Stomach smooth muscle (tissue), 2 donors: ENCODE measurements at regions not wholly inside any gene's neighbourhood (a gene's known extent, or its start where the extent isn't known, plus 50 kb on each side); places are given as distances from the start of the nearest gene placed in this dataset.

Source experiments
- H3K27ac ChIP-seq: one replicate; pipeline ENCODE4 v1.7.0; 2013; ENCODE audit warnings: mild to moderate bottlenecking, low read length, inconsistent platforms
- H3K27me3 ChIP-seq, 2 donors: one replicate each; pipeline ENCODE4 v1.7.0; 2013; ENCODE audit warnings: low read length in 2 of 2; ENCODE audit not compliant: insufficient read depth in 2 of 2, control insufficient read depth in 1 of 2
- H3K36me3 ChIP-seq, 2 donors: one replicate each; pipeline ENCODE4 v1.7.0; 2013; ENCODE audit warnings: low read length in 2 of 2; ENCODE audit not compliant: control insufficient read depth in 2 of 2, insufficient read depth in 2 of 2
- H3K4me1 ChIP-seq: one replicate; pipeline ENCODE4 v1.7.0; 2013; ENCODE audit warnings: low read length; ENCODE audit not compliant: control insufficient read depth, insufficient read depth
- H3K4me3 ChIP-seq, 2 donors: one replicate each; pipeline ENCODE4 v1.7.0; 2013; ENCODE audit warnings: low read length in 2 of 2
- H3K9ac ChIP-seq, 2 donors: one replicate each; pipeline ENCODE4 v1.7.0; 2013; ENCODE audit warnings: low read length in 2 of 2, mild to moderate bottlenecking in 1 of 2
- H3K9me3 ChIP-seq, 2 donors: one replicate each; pipeline ENCODE4 v1.7.0; 2013; ENCODE audit warnings: low read length in 2 of 2; ENCODE audit not compliant: control insufficient read depth in 2 of 2
- donor health status: healthy.
- donor health status: Pancreatic carcinoma.

GRCh38 chr16:72481419-72481818 is 309.5 kb upstream of the PMFBP1 start:
- Histone ChIP-seq H3K9ac (no peak overlapping the region), H3K9me3 (no peaks in the 10 kb centered on the region), H3K27ac (no peak overlapping the region), H3K36me3 (no peaks in the 10 kb centered on the region), H3K27me3 (no peaks in the 10 kb centered on the region), H3K4me3 (no peak overlapping the region), H3K4me1 (no peaks in the 10 kb centered on the region)

GRCh38 chr16:72480911-72481310 is 309.0 kb upstream of the PMFBP1 start:
- no peak overlapping the region for H3K27ac ChIP-seq
- no peaks in the 10 kb centered on the region for H3K36me3 ChIP-seq
- H3K27me3 ChIP-seq = no peaks in the 10 kb centered on the region
- H3K4me1 ChIP-seq = no peaks in the 10 kb centered on the region
- H3K9me3 ChIP-seq = no peaks in the 10 kb centered on the region
- H3K9ac ChIP-seq = no peak overlapping the region
- no peak overlapping the region for H3K4me3 ChIP-seq

GRCh38 chr16:72475688-72476087 is 303.7 kb upstream of the PMFBP1 start:
- H3K4me3 ChIP-seq = no peak overlapping the region
- H3K9me3 ChIP-seq = no peaks in the 10 kb centered on the region
- no peak overlapping the region for H3K27ac ChIP-seq
- H3K9ac ChIP-seq = no peak overlapping the region
- H3K27me3 ChIP-seq = no peaks in the 10 kb centered on the region
- H3K36me3 ChIP-seq = no peaks in the 10 kb centered on the region
- H3K4me1 ChIP-seq = no peaks in the 10 kb centered on the region

GRCh38 chr16:72474501-72475123 is 302.7 kb upstream of the PMFBP1 start:
- H3K27me3 ChIP-seq = no peaks in the 10 kb centered on the region

GRCh38 chr16:72473631-72474030 is 301.7 kb upstream of the PMFBP1 start:
- Histone ChIP-seq H3K27me3 (no peaks in the 10 kb centered on the region), H3K36me3 (no peaks in the 10 kb centered on the region), H3K4me1 (no peaks in the 10 kb centered on the region), H3K4me3 (no peak overlapping the region), H3K9ac (no peak overlapping the region), H3K9me3 (no peaks in the 10 kb centered on the region), H3K27ac (no peak overlapping the region)

More at GRCh38 chr16:72474501-72475123, 302.7 kb upstream of the PMFBP1 start:
- Histone ChIP-seq H3K9ac (no peak overlapping the region), H3K9me3 (no peaks in the 10 kb centered on the region), H3K4me3 (no peak overlapping the region), H3K36me3 (no peaks in the 10 kb centered on the region), H3K4me1 (no peaks in the 10 kb centered on the region), H3K27ac (no peak overlapping the region)

- Histone ChIP-seq H3K27ac (no peak overlapping the region), H3K9me3 (no peaks in the 10 kb centered on the region), H3K4me3 (no peak overlapping the region), H3K4me1 (no peaks in the 10 kb centered on the region), H3K27me3 (no peaks in the 10 kb centered on the region), H3K9ac (no peak overlapping the region), H3K36me3 (no peaks in the 10 kb centered on the region)
Measured at GRCh38 chr16:72471317-72471924, 299.5 kb upstream of the PMFBP1 start.

GRCh38 chr16:72470541-72470940 is 298.6 kb upstream of the PMFBP1 start:
- no peaks in the 10 kb centered on the region for H3K9me3 ChIP-seq
- no peak overlapping the region for H3K9ac ChIP-seq

GRCh38 chr16:72469932-72470331 is 298.0 kb upstream of the PMFBP1 start:
- Histone ChIP-seq H3K9ac (no peak overlapping the region), H3K27me3 (no peaks in the 10 kb centered on the region)

More at GRCh38 chr16:72470541-72470940, 298.6 kb upstream of the PMFBP1 start:
- Histone ChIP-seq H3K4me1 (no peaks in the 10 kb centered on the region), H3K27ac (no peak overlapping the region), H3K4me3 (no peak overlapping the region), H3K36me3 (no peaks in the 10 kb centered on the region), H3K27me3 (no peaks in the 10 kb centered on the region)

GRCh38 chr16:72468582-72468981 is 296.6 kb upstream of the PMFBP1 start:
- no peak overlapping the region for H3K9ac ChIP-seq
- no peaks in the 10 kb centered on the region for H3K4me1 ChIP-seq
- H3K36me3 ChIP-seq = no peaks in the 10 kb centered on the region
- no peak overlapping the region for H3K27ac ChIP-seq
- H3K27me3 ChIP-seq = no peaks in the 10 kb centered on the region
- no peaks in the 10 kb centered on the region for H3K9me3 ChIP-seq
- H3K4me3 ChIP-seq = no peak overlapping the region

More at GRCh38 chr16:72469932-72470331, 298.0 kb upstream of the PMFBP1 start:
- H3K4me1 ChIP-seq = no peaks in the 10 kb centered on the region
- H3K4me3 ChIP-seq = no peak overlapping the region
- H3K36me3 ChIP-seq = no peaks in the 10 kb centered on the region
- H3K9me3 ChIP-seq = no peaks in the 10 kb centered on the region
- H3K27ac ChIP-seq = no peak overlapping the region

- Histone ChIP-seq H3K9ac (no peak overlapping the region), H3K4me3 (no peak overlapping the region), H3K27ac (no peak overlapping the region), H3K36me3 (no peaks in the 10 kb centered on the region), H3K4me1 (no peaks in the 10 kb centered on the region), H3K27me3 (no peaks in the 10 kb centered on the region), H3K9me3 (no peaks in the 10 kb centered on the region)
Measured at GRCh38 chr16:72467157-72467759, 295.3 kb upstream of the PMFBP1 start.
